HepG2 (cell line): ENCODE measurements at regions not wholly inside any gene's neighbourhood (a gene's known extent, or its start where the extent isn't known, plus 50 kb on each side); places are given as distances from the start of the nearest gene placed in this dataset.
A peak's percentile ranks its signal among the peaks of the same experiment; 100 is the strongest.

Experiments
- ATAC-seq: fragments of 200-7000 bp; cut with Tn5 transposase; 3 replicates; pipeline ENCODE4 v1.9.1; 2020; ENCODE audit warnings: mild to moderate bottlenecking, moderate library complexity
- BruUV-seq: library from RNA; stranded (reverse); fragments of 400-500 nt; replicated peaks from 2 replicates; lab custom pipeline; 2021; lab: Mats Ljungman, UMichigan
- CTCF ChIA-PET: fragments of 300-600 bp; formaldehyde crosslinking; extraction: SDS; loops from one replicate; lab custom pipeline; 2021; ENCODE audit warnings: low total read pairs, inconsistent platforms, low intra/inter-chr PET ratio; lab: Yijun Ruan, JAX
- POLR2A ChIA-PET: fragments of 350-600 bp; sonication (Branson Sonifier 250); formaldehyde crosslinking; loops from one replicate; lab custom pipeline; 2020; ENCODE audit warnings: antibody characterized with exemption, inconsistent platforms; lab: Yijun Ruan, JAX
- DNase-seq: peaks from one replicate; pipeline ENCODE4 v3.0.0-alpha.2; 2015; ENCODE audit warnings: low spot score
- FAIRE-seq: peaks from 3 replicates; lab custom pipeline; 2011; peaks lifted over from hg19 to GRCh38; lab: Jason Lieb, UNC
- H2AFZ ChIP-seq: one replicate; pipeline ENCODE4 v1.6.1; 2011; ENCODE audit warnings: low read length, inconsistent platforms
- H3K27ac ChIP-seq: fragments of 300-600 bp; 3 replicates; pipeline ENCODE4 v1.8.0; 2011; ENCODE audit warnings: mixed run types, mild to moderate bottlenecking, mixed read lengths, low read length, inconsistent platforms; ENCODE audit not compliant: insufficient read depth; ENCODE audit errors: extremely low read length
- H3K27me3 ChIP-seq, 2 experiments: fragments of 200-600 bp in 1 of 2; 2 replicates in 1 of 2; 3 replicates in 1 of 2; pipeline versions ENCODE4 v1.6.0 to v1.8.0; 2011; ENCODE audit warnings: low read length in 2 of 2, mild to moderate bottlenecking in 2 of 2, moderate library complexity in 2 of 2, inconsistent platforms in 1 of 2; ENCODE audit not compliant: insufficient read depth in 2 of 2, control insufficient read depth in 1 of 2
- H3K36me3 ChIP-seq, 2 experiments: fragments of 200-600 bp in 1 of 2; replicated peaks in 1 of 2; 2 replicates in 1 of 2; 3 replicates in 1 of 2; pipeline versions ENCODE4 v1.5.1 to v1.8.0; 2011; ENCODE audit warnings: low read length in 2 of 2, inconsistent platforms in 1 of 2; ENCODE audit not compliant: insufficient read depth in 2 of 2, control insufficient read depth in 1 of 2
- H3K4me1 ChIP-seq: 2 replicates; pipeline ENCODE4 v1.5.1; 2012; ENCODE audit warnings: low read length, inconsistent platforms; ENCODE audit not compliant: insufficient read depth
- H3K4me2 ChIP-seq: 2 replicates; pipeline ENCODE4 v1.6.0; 2011; ENCODE audit warnings: low read depth, low read length, inconsistent platforms
- H3K4me3 ChIP-seq, 3 experiments: fragments of 200-600 bp in 1 of 3; sonication (generic), shearing (Covaris generic) in 1 of 3; replicated peaks in 1 of 3; 2 replicates each; pipeline ENCODE4 v1.5.1; 2011 to 2016; ENCODE audit warnings: low read length in 3 of 3, inconsistent platforms in 2 of 3, low read depth in 2 of 3, mild to moderate bottlenecking in 2 of 3, control low read depth in 1 of 3, mixed read lengths in 1 of 3; ENCODE audit not compliant: insufficient read depth in 1 of 3
- H3K79me2 ChIP-seq: one replicate; pipeline ENCODE4 v1.6.1; 2011; ENCODE audit warnings: low read length, inconsistent platforms; ENCODE audit not compliant: insufficient read depth
- H3K9ac ChIP-seq: 2 replicates; pipeline ENCODE4 v1.6.0; 2011; ENCODE audit warnings: mild to moderate bottlenecking, low read depth, low read length, inconsistent platforms; ENCODE audit not compliant: insufficient read depth
- H3K9me3 ChIP-seq: 2 replicates; pipeline ENCODE4 v1.5.1; 2012; ENCODE audit warnings: mild to moderate bottlenecking, low read length
- H4K20me1 ChIP-seq: 2 replicates; pipeline ENCODE4 v1.6.0; 2011; ENCODE audit warnings: inconsistent platforms, mild to moderate bottlenecking, low read length, moderate library complexity; ENCODE audit not compliant: insufficient read depth
- AHDC1 ChIP-seq: sonication (generic); formaldehyde crosslinking; IDR thresholded peaks from 2 replicates; pipeline ENCODE4 v1.5.1; 2020; ENCODE audit warnings: mild to moderate bottlenecking, missing genetic modification reagents, borderline replicate concordance
- ATF1 ChIP-seq: IDR thresholded peaks from 2 replicates; pipeline ENCODE4 v1.6.1; 2016; ENCODE audit warnings: mild to moderate bottlenecking, control low read depth
- CERS6 ChIP-seq: sonication (generic); formaldehyde crosslinking; IDR thresholded peaks from 2 replicates; pipeline ENCODE4 v1.5.0; 2020; ENCODE audit warnings: missing genetic modification reagents
- ETV5 ChIP-seq: IDR thresholded peaks from 2 replicates; pipeline ENCODE4 v1.6.1; 2018; ENCODE audit warnings: missing biosample characterization, missing genetic modification reagents, inconsistent platforms, borderline replicate concordance
- HNF4A ChIP-seq: sonication (generic); formaldehyde crosslinking; IDR thresholded peaks from 2 replicates; pipeline ENCODE4 v1.4.0; 2020; ENCODE audit warnings: missing genetic modification reagents
- ISX ChIP-seq: sonication (generic); formaldehyde crosslinking; conservative IDR thresholded peaks from 2 replicates; pipeline ENCODE4 v1.5.0; 2020; ENCODE audit warnings: missing genetic modification reagents
- RFXANK ChIP-seq: IDR thresholded peaks from 2 replicates; pipeline ENCODE4 v1.6.1; 2016
- SATB2 ChIP-seq: sonication (generic); formaldehyde crosslinking; IDR thresholded peaks from 2 replicates; pipeline ENCODE4 v1.5.0; 2020; ENCODE audit warnings: missing genetic modification reagents
- SMARCE1 ChIP-seq: fragments of 450-650 bp; IDR thresholded peaks from 2 replicates; pipeline ENCODE4 v1.6.1; 2017; ENCODE audit warnings: borderline replicate concordance
- TGIF2 ChIP-seq: IDR thresholded peaks from 2 replicates; pipeline ENCODE4 v1.6.1; 2016; ENCODE audit warnings: control low read depth, missing compliant biosample characterization
- TOPORS ChIP-seq: sonication (generic); formaldehyde crosslinking; IDR thresholded peaks from 2 replicates; pipeline ENCODE4 v1.8.0; 2023; ENCODE audit warnings: mild to moderate bottlenecking, missing genetic modification reagents
- XRCC5 ChIP-seq: fragments of 200-400 bp; formaldehyde crosslinking; optimal IDR thresholded peaks from 2 replicates; pipeline ENCODE3; 2017; ENCODE audit warnings: mild to moderate bottlenecking, low read length
- ZBTB20 ChIP-seq: sonication (generic); formaldehyde crosslinking; IDR thresholded peaks from 2 replicates; pipeline ENCODE4 v1.8.1; 2023; ENCODE audit warnings: missing genetic modification reagents, low read depth, mild to moderate bottlenecking, borderline replicate concordance
- ZNF18 ChIP-seq: sonication (generic); formaldehyde crosslinking; IDR thresholded peaks from 2 replicates; pipeline ENCODE4 v1.8.0; 2022; ENCODE audit warnings: mild to moderate bottlenecking, missing genetic modification reagents; ENCODE audit not compliant: insufficient replicate concordance
- ZNF557 ChIP-seq: sonication (generic); formaldehyde crosslinking; IDR thresholded peaks from 2 replicates; pipeline ENCODE4 v1.4.0; 2020; ENCODE audit warnings: missing genetic modification reagents
- WGBS: methylation state at CpG from one replicate; pipeline ENCODE4 v1.1.6; 2017; ENCODE audit warnings: low lambda C conversion rate; 5-methylcytosine and 5-hydroxymethylcytosine counted together
- in situ Hi-C: cut with HindIII; loops from 2 replicates; pipeline ENCODE4 v1.10.0; 2017; ENCODE audit warnings: low pct_unique_long_range_greater_than_20kb; ENCODE audit not compliant: extremely low pct_ligation_motif_present
- intact Hi-C: fragments of 100-400 bp; cut with micrococcal nuclease; formaldehyde crosslinking; loops from one replicate; pipeline ENCODE4 v1.10.0; 2022; ENCODE audit not compliant: unreplicated experiment
- TF ChIP-seq, protein P1 (sequence below): IDR thresholded peaks from 2 replicates; pipeline ENCODE4 v1.6.1; 2016; ENCODE audit warnings: mild to moderate bottlenecking, missing biosample characterization, missing genetic modification reagents

- TF ChIP-seq ETV5 (CRISPR knock-in tag) (no peak), SMARCE1 (no peak), CERS6 (CRISPR knock-in tag) (no peak), ZNF557 (CRISPR knock-in tag) (no peak), ZBTB20 (CRISPR knock-in tag) (no peak), SATB2 (CRISPR knock-in tag) (no peak), ZNF18 (CRISPR knock-in tag) (no peak), ATF1 (no peak), ISX (CRISPR knock-in tag) (no peak)
- TF ChIP-seq, protein P1, sequence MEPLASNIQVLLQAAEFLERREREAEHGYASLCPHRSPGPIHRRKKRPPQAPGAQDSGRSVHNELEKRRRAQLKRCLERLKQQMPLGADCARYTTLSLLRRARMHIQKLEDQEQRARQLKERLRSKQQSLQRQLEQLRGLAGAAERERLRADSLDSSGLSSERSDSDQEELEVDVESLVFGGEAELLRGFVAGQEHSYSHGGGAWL (CRISPR knock-in tag) = no peak
Measured at GRCh38 chr2:167652401-167652800, 595.0 kb downstream of the STK39 start (continued).

- intact Hi-C loops = no loop called here
- peak; percentile 65 for DNase-seq
- CTCF ChIA-PET = no interaction called here
- H3K27ac ChIP-seq = peak overlapping the region; percentile 39
- peak; percentile 21 for FAIRE-seq
- H4K20me1 ChIP-seq = no peaks in the 10 kb centered on the region
- no peaks in the 10 kb centered on the region for H3K27me3 ChIP-seq
- H3K4me3 ChIP-seq = no peak overlapping the region
- no peak overlapping the region for H3K9ac ChIP-seq
- peak overlapping the region; percentile 36 for H3K4me2 ChIP-seq
- POLR2A ChIA-PET = no interaction called here
- in situ Hi-C loops = no loop called here
- H3K36me3 ChIP-seq = no peaks in the 10 kb centered on the region
- no peak overlapping the region for H2AFZ ChIP-seq
- peak; percentile 85 for ATAC-seq
- no peaks in the 10 kb centered on the region for H3K79me2 ChIP-seq
- 20% methylated on average over 5 of the region's 5 CpGs for WGBS
- peaks cover 18% of the 10 kb centered on the region for H3K4me1 ChIP-seq
- H3K9me3 ChIP-seq = no peaks in the 10 kb centered on the region
- BruUV-seq = no TSS peak
- no peak for TF ChIP-seq RFXANK
- no peak for TF ChIP-seq TOPORS (CRISPR knock-in tag)
- TF ChIP-seq AHDC1 (CRISPR knock-in tag) = peak; percentile 14; the same call in 1 of the 2 replicates
- peak; percentile 40 for TF ChIP-seq XRCC5
- peak; percentile 40; the same call in 1 of the 2 replicates for TF ChIP-seq ETV5 (CRISPR knock-in tag)
- TF ChIP-seq HNF4A = peak; percentile 54
- no peak for TF ChIP-seq TGIF2 (CRISPR knock-in tag)
Measured at GRCh38 chr2:167651406-167652151, 595.8 kb downstream of the STK39 start.
